ENCODE measurements at regions not wholly inside any gene's neighbourhood (a gene's known extent, or its start where the extent isn't known, plus 50 kb on each side); places are given as distances from the start of the nearest gene placed in this dataset.

DNA sequence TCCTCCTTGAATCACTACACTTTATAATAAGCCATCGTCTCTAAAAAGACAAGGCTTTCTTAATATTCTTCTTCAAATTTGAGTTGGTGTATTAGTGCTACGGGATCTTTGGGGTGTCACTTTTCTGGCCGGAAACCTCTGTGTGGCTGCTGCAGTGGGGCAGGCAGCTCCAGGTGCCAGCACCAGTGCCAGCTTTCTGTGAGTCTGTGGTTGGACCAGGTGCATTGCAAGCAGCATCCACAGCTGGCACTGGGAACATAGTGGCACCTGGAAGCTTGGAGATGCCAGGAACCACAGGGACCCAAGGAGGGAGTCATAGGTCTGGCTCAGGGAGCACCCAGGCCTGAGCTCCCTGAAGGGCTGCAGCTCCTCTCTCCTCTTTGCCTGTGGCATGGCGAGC lies 111.8 kb upstream of the RUNX3 start:
- Mint-ChIP-seq H3K27ac (no peak overlapping the region), H3K9me3 (peaks cover 3 to 4% of the 10 kb centered on the region in 2 experiments; a peak in 2 of 5 replicates), H3K36me3 (ENCODE audit: insufficient read depth in 1 of 3, low read depth in 3 of 3) (no peaks in the 10 kb centered on the region; a peak in 2 of 7 replicates), H3K4me1 (peaks cover 0 to 4% of the 10 kb centered on the region in 2 experiments; a peak in 2 of 4 replicates), H3K4me3 (no peak overlapping the region), H3K27me3 (ENCODE audit: low read depth) (no peaks in the 10 kb centered on the region; the same call in 1 of the 2 replicates)
- Histone ChIP-seq H3K27me3 (ENCODE audit: insufficient read depth, low read length) (no peaks in the 10 kb centered on the region), H3K27ac (ENCODE audit: insufficient read length, low read depth, low read length) (no peak overlapping the region), H3K23me2 (ENCODE audit: insufficient read length, low read depth, low read length, poor library complexity, severe bottlenecking) (no peaks in the 10 kb centered on the region), H2BK12ac (ENCODE audit: insufficient read length, low read depth, low read length) (no peak overlapping the region), H3K9me3 (ENCODE audit: control insufficient read depth, low read depth, low read length) (no peaks in the 10 kb centered on the region), H3K18ac (ENCODE audit: insufficient read length, low read depth, low read length) (no peak overlapping the region), H2BK15ac (ENCODE audit: low read depth, low read length) (no peak overlapping the region), H4K8ac (replicated peaks; ENCODE audit: insufficient read length, low read depth, low read length) (no peak overlapping the region), H2BK20ac (ENCODE audit: low read depth, low read length, poor library complexity, severe bottlenecking) (no peak overlapping the region), H3T11ph (ENCODE audit: low read length) (no peak overlapping the region), H3K14ac (ENCODE audit: insufficient read depth, low read length) (no peak overlapping the region), H3K4me2 (ENCODE audit: insufficient read depth, insufficient read length, low read length) (no peak overlapping the region), H3K56ac (ENCODE audit: insufficient read length, low read depth, low read length) (no peak overlapping the region), H3K4me1 (ENCODE audit: insufficient read depth, low read length) (no peaks in the 10 kb centered on the region), H2BK5ac (ENCODE audit: insufficient read length, low read length) (no peak overlapping the region), H2BK120ac (ENCODE audit: low read depth, low read length, poor library complexity, severe bottlenecking) (no peak overlapping the region), H3K79me2 (ENCODE audit: insufficient read depth, low read length) (no peaks in the 10 kb centered on the region), H4K5ac (ENCODE audit: insufficient read length, low read depth, low read length) (no peak overlapping the region), H3K4ac (ENCODE audit: low read depth, low read length) (no peak overlapping the region), H3K79me1 (ENCODE audit: insufficient read depth, low read depth, low read length, poor library complexity, severe bottlenecking) (no peaks in the 10 kb centered on the region), H4K20me1 (ENCODE audit: control insufficient read depth, insufficient read depth, insufficient read length) (no peaks in the 10 kb centered on the region), H2AK5ac (ENCODE audit: insufficient read length, low read length) (no peak overlapping the region), H2AFZ (ENCODE audit: low read length) (no peak overlapping the region), H3K9ac (ENCODE audit: extremely low read depth, insufficient read length, low read length) (no peak overlapping the region), H3K23ac (ENCODE audit: insufficient read length, low read depth, low read length) (no peak overlapping the region), H4K91ac (ENCODE audit: insufficient read length, low read depth, low read length) (no peak overlapping the region)
- TF ChIP-seq, protein P1, sequence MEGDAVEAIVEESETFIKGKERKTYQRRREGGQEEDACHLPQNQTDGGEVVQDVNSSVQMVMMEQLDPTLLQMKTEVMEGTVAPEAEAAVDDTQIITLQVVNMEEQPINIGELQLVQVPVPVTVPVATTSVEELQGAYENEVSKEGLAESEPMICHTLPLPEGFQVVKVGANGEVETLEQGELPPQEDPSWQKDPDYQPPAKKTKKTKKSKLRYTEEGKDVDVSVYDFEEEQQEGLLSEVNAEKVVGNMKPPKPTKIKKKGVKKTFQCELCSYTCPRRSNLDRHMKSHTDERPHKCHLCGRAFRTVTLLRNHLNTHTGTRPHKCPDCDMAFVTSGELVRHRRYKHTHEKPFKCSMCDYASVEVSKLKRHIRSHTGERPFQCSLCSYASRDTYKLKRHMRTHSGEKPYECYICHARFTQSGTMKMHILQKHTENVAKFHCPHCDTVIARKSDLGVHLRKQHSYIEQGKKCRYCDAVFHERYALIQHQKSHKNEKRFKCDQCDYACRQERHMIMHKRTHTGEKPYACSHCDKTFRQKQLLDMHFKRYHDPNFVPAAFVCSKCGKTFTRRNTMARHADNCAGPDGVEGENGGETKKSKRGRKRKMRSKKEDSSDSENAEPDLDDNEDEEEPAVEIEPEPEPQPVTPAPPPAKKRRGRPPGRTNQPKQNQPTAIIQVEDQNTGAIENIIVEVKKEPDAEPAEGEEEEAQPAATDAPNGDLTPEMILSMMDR (conservative IDR thresholded peaks at IDR 0.05): no peak
- no peak for DNase-seq
- no CpG with 5 or more reads among the region's 4 CpGs for WGBS (ENCODE audit: extremely low coverage, insufficient read length, low lambda C conversion rate)

Data from H9 (cell line).